Fibroblast of lung (primary cell): ENCODE measurements at regions not wholly inside any gene's neighbourhood (a gene's known extent, or its start where the extent isn't known, plus 50 kb on each side); places are given as distances from the start of the nearest gene placed in this dataset.

Experiments
- DNase-seq, 2 donors: peaks; one replicate each; pipeline versions ENCODE4 v3.0.0 to v3.0.0-alpha.2; 2010; ENCODE audit warnings: low read depth in 2 of 2
- H2AFZ ChIP-seq: 2 replicates; pipeline ENCODE4 v1.5.1; 2012; ENCODE audit warnings: low read length, control low read depth, inconsistent platforms
- H3K27ac ChIP-seq: 2 replicates; pipeline ENCODE4 v1.5.1; 2011; ENCODE audit warnings: low read length, control low read depth; ENCODE audit not compliant: insufficient read depth
- H3K27me3 ChIP-seq: 2 replicates; pipeline ENCODE4 v1.5.1; 2011; ENCODE audit warnings: mild to moderate bottlenecking, low read length; ENCODE audit not compliant: control insufficient read depth, insufficient read depth
- H3K36me3 ChIP-seq: 2 replicates; pipeline ENCODE4 v1.5.1; 2011; ENCODE audit warnings: low read length; ENCODE audit not compliant: control insufficient read depth, insufficient read depth
- H3K4me1 ChIP-seq: 2 replicates; pipeline ENCODE4 v1.5.1; 2011; ENCODE audit warnings: low read length; ENCODE audit not compliant: control insufficient read depth, insufficient read depth; ENCODE audit errors: extremely low read depth
- H3K4me2 ChIP-seq: 2 replicates; pipeline ENCODE4 v1.5.1; 2011; ENCODE audit warnings: low read length, control low read depth; ENCODE audit not compliant: insufficient read depth; ENCODE audit errors: extremely low read depth
- H3K4me3 ChIP-seq, 4 experiments: fragments of 200-600 bp in 1 of 4; sonication (generic) in 1 of 4; replicated peaks in 1 of 4; 2 replicates each; pipeline ENCODE4 v1.5.1; 2011 to 2016; ENCODE audit warnings: low read length in 4 of 4, low read depth in 3 of 4, mild to moderate bottlenecking in 3 of 4, control low read depth in 2 of 4, inconsistent platforms in 1 of 4, mixed read lengths in 1 of 4; ENCODE audit not compliant: insufficient read depth in 1 of 4; ENCODE audit errors: control extremely low read depth in 1 of 4
- H3K79me2 ChIP-seq: 2 replicates; pipeline ENCODE4 v1.5.1; 2012; ENCODE audit warnings: mild to moderate bottlenecking, low read length, inconsistent platforms; ENCODE audit not compliant: control insufficient read depth, insufficient read depth
- H3K9ac ChIP-seq: 2 replicates; pipeline ENCODE4 v1.5.1; 2011; ENCODE audit warnings: mild to moderate bottlenecking, low read length, control low read depth; ENCODE audit not compliant: insufficient read depth
- H3K9me3 ChIP-seq: 2 replicates; pipeline ENCODE4 v1.5.1; 2012; ENCODE audit warnings: low read depth, low read length; ENCODE audit not compliant: control insufficient read depth, insufficient read depth
- H4K20me1 ChIP-seq: 2 replicates; pipeline ENCODE4 v1.5.1; 2011; ENCODE audit warnings: low read length; ENCODE audit not compliant: control insufficient read depth, insufficient read depth; ENCODE audit errors: extremely low read depth
- CTCF ChIP-seq, 2 donors: IDR thresholded peaks in 1 of 2; conservative IDR thresholded peaks in 1 of 2; 1 replicate in 1 of 2; 2 replicates in 1 of 2; pipeline ENCODE4 v1.5.1; 2011 to 2012; ENCODE audit warnings: low read length in 2 of 2, control low read depth in 1 of 2, inconsistent platforms in 1 of 2, low read depth in 1 of 2, mild to moderate bottlenecking in 1 of 2
- EZH2 ChIP-seq: IDR thresholded peaks from 2 replicates; pipeline ENCODE4 v1.5.1; 2012; ENCODE audit warnings: low read length, control low read depth, mild to moderate bottlenecking; ENCODE audit errors: missing control alignments

- Histone ChIP-seq H3K27ac (no peak overlapping the region), H3K4me2 (no peak overlapping the region), H3K4me1 (no peaks in the 10 kb centered on the region), H3K9me3 (no peaks in the 10 kb centered on the region), H3K4me3 (no peak overlapping the region), H3K79me2 (no peaks in the 10 kb centered on the region), H2AFZ (no peak overlapping the region), H3K27me3 (no peaks in the 10 kb centered on the region), H3K9ac (no peak overlapping the region), H4K20me1 (no peaks in the 10 kb centered on the region), H3K36me3 (no peaks in the 10 kb centered on the region)
- TF ChIP-seq CTCF (conservative IDR thresholded peaks at IDR 0.05 in 1 of 2, IDR thresholded peaks at IDR 0.05 in 1 of 2; ENCODE audit: low read depth in 1 of 2, low read length in 2 of 2) = no peak
- no peak for TF ChIP-seq EZH2
- no peak for DNase-seq
These were observed 95.1 kb upstream of the ARID2 start for GRCh38 chr12:45634273-45634917.

DNA sequence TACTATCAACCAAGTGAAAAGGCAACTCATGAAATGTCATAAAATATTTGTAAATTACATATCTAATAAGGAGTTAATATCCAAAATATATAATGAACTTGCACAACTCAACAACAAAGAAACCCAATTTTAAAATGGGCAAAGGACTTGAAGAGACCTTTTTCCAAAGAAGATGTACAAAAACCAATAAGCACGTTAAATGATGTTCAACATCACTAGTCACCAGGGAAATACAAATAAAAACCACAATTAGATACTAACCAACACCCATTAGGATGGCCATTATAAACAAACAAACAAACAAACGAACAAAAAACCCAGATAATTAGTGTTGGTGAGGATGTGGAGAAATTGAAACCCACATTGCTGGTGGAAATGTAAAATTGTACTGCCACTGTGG lies 92.3 kb upstream of the ARID2 start:
- no peak overlapping the region for H3K4me2 ChIP-seq
- no peaks in the 10 kb centered on the region for H3K9me3 ChIP-seq
- no peaks in the 10 kb centered on the region for H4K20me1 ChIP-seq
- no peak overlapping the region for H3K27ac ChIP-seq
- TF ChIP-seq EZH2 (no peak), CTCF (conservative IDR thresholded peaks at IDR 0.05 in 1 of 2, IDR thresholded peaks at IDR 0.05 in 1 of 2; ENCODE audit: low read depth in 1 of 2, low read length in 2 of 2) (no peak)
- no peaks in the 10 kb centered on the region for H3K4me1 ChIP-seq
- no peaks in the 10 kb centered on the region for H3K36me3 ChIP-seq
- no peaks in the 10 kb centered on the region for H3K79me2 ChIP-seq
- H3K9ac ChIP-seq = no peak overlapping the region
- H3K27me3 ChIP-seq = no peaks in the 10 kb centered on the region
- no peak overlapping the region for H3K4me3 ChIP-seq
- H2AFZ ChIP-seq = no peak overlapping the region
- DNase-seq = no peak

DNA sequence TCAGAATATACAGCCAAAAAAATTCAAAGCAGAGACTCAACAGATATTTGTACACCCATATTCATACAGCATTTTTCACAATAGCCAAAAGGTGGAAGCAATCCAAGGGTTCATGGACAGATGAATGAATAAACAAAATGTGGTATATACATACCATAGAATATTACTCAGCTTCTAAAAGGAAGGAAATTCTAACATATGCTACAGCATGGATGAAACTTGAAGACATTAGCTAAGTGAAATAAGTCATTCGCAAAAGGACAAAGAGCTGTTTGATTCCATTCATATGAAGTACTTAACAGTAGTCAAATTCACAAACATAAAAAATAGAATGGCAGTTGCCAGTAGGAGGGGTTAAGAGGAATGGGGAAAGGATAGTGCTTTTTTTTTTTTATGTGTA lies 91.8 kb upstream of the ARID2 start:
- Histone ChIP-seq H3K36me3 (no peaks in the 10 kb centered on the region), H3K9me3 (no peaks in the 10 kb centered on the region), H2AFZ (no peak overlapping the region), H4K20me1 (no peaks in the 10 kb centered on the region), H3K4me1 (no peaks in the 10 kb centered on the region), H3K79me2 (no peaks in the 10 kb centered on the region), H3K4me2 (peak overlapping the region; percentile 25), H3K9ac (no peak overlapping the region), H3K27ac (no peak overlapping the region), H3K4me3 (no peak overlapping the region), H3K27me3 (no peaks in the 10 kb centered on the region)
- peak; percentile 75 to 93 for DNase-seq
- TF ChIP-seq EZH2 (no peak), CTCF (conservative IDR thresholded peaks at IDR 0.05 in 1 of 2, IDR thresholded peaks at IDR 0.05 in 1 of 2; ENCODE audit: low read depth in 1 of 2, low read length in 2 of 2) (no peak)
